ENCODE measurements at regions not wholly inside any gene's neighbourhood (a gene's known extent, or its start where the extent isn't known, plus 50 kb on each side); places are given as distances from the start of the nearest gene placed in this dataset.

GRCh38 chr1:113198806-113199205, 125.8 kb downstream of the LRIG2 start:
- ATAC-seq: no peak
- WGBS, 2 donors: 96% methylated on average over 24 of the region's 24 CpGs
- no peaks in the 10 kb centered on the region for H3K4me1 ChIP-seq
- H3K27me3 ChIP-seq: peaks cover 0 to 3% (median 0%) of the 10 kb centered on the region in 7 donors
- H3K27ac ChIP-seq: no peak overlapping the region
- H3K9me3 ChIP-seq: no peaks in the 10 kb centered on the region
- TF ChIP-seq CTCF (IDR thresholded peaks at IDR 0.05): no peak
- no peaks in the 10 kb centered on the region for H3K36me3 ChIP-seq
- intact Hi-C loops (cut with DNase I): no loop called here
- DNase-seq: no peak
- H3K4me3 ChIP-seq: no peak overlapping the region

DNA sequence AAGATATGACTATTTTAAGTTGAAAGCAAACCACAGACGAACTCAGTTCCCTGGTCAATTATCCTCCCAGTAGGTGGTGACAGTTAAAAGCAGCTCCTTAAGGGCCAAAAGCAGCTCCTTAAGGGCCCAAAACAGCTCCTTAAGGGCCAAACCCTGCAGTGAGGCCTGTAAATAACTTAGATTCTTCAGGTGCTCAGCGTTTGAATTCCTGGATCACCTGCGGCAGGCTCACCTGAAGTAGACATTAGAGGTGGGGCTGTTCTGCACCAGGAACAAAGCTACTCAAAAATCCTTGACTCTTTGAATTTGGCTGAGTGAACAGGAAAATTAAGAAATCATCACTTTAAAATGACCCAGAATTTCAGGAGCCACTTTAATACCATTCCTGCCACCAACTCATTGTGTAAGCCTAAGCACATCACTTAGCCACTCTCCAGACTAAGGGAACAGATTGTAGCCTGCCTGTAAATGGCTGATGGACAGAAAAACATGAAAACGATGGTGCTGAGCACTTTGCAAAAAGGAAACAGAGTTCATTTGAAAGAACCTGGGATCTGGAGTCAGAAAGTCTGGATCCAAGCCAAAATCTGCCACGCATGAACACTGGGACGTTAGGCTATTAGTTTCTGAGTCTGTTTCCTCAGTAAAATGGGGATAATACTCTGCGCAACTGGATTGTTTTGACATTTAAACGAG, 126.9 kb downstream of the LRIG2 start:
- Histone ChIP-seq H3K27ac (no peak overlapping the region), H3K27me3 (peaks cover 0 to 3% (median 0%) of the 10 kb centered on the region in 7 donors), H3K4me3 (no peak overlapping the region), H3K36me3 (no peaks in the 10 kb centered on the region), H3K4me1 (no peaks in the 10 kb centered on the region), H3K9me3 (peaks cover 0 to 5% (median 0%) of the 10 kb centered on the region in 11 donors)
- WGBS, 2 donors: 58% methylated on average over 8 of the region's 8 CpGs
- intact Hi-C loops (cut with DNase I): no loop called here
- no peak for DNase-seq
- no peak for TF ChIP-seq CTCF (IDR thresholded peaks at IDR 0.05)
- no peak for ATAC-seq

- DNase-seq (no peak), ATAC-seq (no peak)
- Histone ChIP-seq H3K9me3 (peaks cover 0 to 6% (median 0%) of the 10 kb centered on the region in 11 donors), H3K4me3 (no peak overlapping the region), H3K27me3 (peaks cover 0 to 2% (median 0%) of the 10 kb centered on the region in 7 donors), H3K36me3 (no peaks in the 10 kb centered on the region), H3K27ac (no peak overlapping the region), H3K4me1 (no peaks in the 10 kb centered on the region)
- no peak for TF ChIP-seq CTCF (IDR thresholded peaks at IDR 0.05)
- intact Hi-C loops (cut with DNase I): no loop called here
These were observed 128.6 kb downstream of the LRIG2 start for GRCh38 chr1:113201560-113201959.

- DNase-seq: no peak
- no peaks in the 10 kb centered on the region for H3K36me3 ChIP-seq
- H3K9me3 ChIP-seq: peaks cover 0 to 6% (median 0%) of the 10 kb centered on the region in 11 donors
- no peak overlapping the region for H3K27ac ChIP-seq
- intact Hi-C loops (cut with DNase I): no loop called here
- no peak for ATAC-seq
- peaks cover 0 to 17% (median 10%) of the 10 kb centered on the region in 7 donors for H3K27me3 ChIP-seq
- TF ChIP-seq CTCF (IDR thresholded peaks at IDR 0.05): no peak
- H3K4me3 ChIP-seq: no peak overlapping the region
- H3K4me1 ChIP-seq: no peaks in the 10 kb centered on the region
- WGBS, 2 donors: 84 to 89% methylated on average over 4 of the region's 4 CpGs
These were observed 133.2 kb downstream of the LRIG2 start for GRCh38 chr1:113205980-113206766.

Data from heart right ventricle (tissue), 16 donors.